Keratinocyte (primary cell): ENCODE measurements at regions not wholly inside any gene's neighbourhood (a gene's known extent, or its start where the extent isn't known, plus 50 kb on each side); places are given as distances from the start of the nearest gene placed in this dataset.

Source experiments
- EZH2 ChIP-seq: IDR thresholded peaks from one replicate; pipeline ENCODE4 v1.6.1; 2012; ENCODE audit warnings: inconsistent platforms, mild to moderate bottlenecking, low read length, moderate library complexity
- TF ChIP-seq, protein P1 (sequence below), 3 experiments: IDR thresholded peaks in 1 of 3; conservative IDR thresholded peaks in 1 of 3; optimal IDR thresholded peaks in 1 of 3; 2 replicates in 2 of 3; 3 replicates in 1 of 3; pipeline versions ENCODE3 to v1.5.1; 2011; ENCODE audit warnings: low read length in 3 of 3, mild to moderate bottlenecking in 3 of 3, moderate library complexity in 2 of 3, control low read depth in 1 of 3, inconsistent platforms in 1 of 3; ENCODE audit not compliant: insufficient read depth in 2 of 3; ENCODE audit errors: extremely low read depth in 1 of 3

DNA sequence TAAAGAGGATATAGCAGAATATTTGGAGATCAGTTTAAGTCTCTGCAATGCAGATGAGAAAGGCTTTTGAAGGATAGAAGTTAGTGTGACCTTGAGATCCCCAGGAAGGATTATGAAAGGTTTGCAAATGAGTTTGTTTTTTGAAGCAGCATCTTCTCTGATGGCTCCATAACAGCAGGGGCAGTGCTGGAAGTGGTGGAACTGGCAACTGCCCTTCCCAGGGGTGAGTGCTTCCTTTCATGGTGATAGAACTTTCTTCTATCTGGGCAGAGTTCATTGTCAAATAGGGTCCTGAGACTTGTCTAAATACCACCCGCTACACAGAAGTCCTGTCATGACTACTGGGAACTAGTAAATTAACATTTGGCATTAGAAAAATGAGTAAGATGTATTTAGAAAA lies 314.2 kb upstream of the MCTP2 start:
- TF ChIP-seq, protein P1, sequence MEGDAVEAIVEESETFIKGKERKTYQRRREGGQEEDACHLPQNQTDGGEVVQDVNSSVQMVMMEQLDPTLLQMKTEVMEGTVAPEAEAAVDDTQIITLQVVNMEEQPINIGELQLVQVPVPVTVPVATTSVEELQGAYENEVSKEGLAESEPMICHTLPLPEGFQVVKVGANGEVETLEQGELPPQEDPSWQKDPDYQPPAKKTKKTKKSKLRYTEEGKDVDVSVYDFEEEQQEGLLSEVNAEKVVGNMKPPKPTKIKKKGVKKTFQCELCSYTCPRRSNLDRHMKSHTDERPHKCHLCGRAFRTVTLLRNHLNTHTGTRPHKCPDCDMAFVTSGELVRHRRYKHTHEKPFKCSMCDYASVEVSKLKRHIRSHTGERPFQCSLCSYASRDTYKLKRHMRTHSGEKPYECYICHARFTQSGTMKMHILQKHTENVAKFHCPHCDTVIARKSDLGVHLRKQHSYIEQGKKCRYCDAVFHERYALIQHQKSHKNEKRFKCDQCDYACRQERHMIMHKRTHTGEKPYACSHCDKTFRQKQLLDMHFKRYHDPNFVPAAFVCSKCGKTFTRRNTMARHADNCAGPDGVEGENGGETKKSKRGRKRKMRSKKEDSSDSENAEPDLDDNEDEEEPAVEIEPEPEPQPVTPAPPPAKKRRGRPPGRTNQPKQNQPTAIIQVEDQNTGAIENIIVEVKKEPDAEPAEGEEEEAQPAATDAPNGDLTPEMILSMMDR (optimal IDR thresholded peaks at IDR 0.05 in 1 of 3, IDR thresholded peaks at IDR 0.05 in 1 of 3, conservative IDR thresholded peaks at IDR 0.05 in 1 of 3; ENCODE audit: extremely low read depth in 1 of 3, insufficient read depth in 2 of 3, low read length in 3 of 3), result no peak
- no peak for TF ChIP-seq EZH2
